ENCODE measurements at regions not wholly inside any gene's neighbourhood (a gene's known extent, or its start where the extent isn't known, plus 50 kb on each side); places are given as distances from the start of the nearest gene placed in this dataset.
"Not testable (repeated sequence)": the region's sequence is repeated elsewhere in the genome, so short reads cannot be mapped to it uniquely, and the experiment has no call there.

DNA sequence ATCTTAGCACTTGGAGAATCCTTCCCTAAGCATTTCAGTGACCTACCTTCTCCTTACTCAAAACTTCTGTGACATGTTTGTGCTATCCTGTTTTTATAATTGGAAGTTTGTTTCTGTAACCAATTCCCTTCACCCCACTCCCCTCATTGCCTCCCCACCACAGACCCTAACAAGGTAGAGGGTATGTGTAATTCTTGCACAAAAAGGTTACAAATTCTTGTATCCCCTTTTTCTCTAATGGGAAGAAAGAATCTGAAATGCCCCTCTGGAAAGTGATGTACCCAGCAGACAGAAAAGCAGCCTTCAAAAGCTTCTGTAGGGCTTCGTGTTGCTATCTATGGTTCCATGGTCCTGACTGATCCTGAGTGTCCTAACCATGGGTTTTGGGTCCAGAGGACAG is 111.7 kb upstream of the TMEM170B start:
- POLR2A ChIA-PET, result interaction anchor here (1.4 kb wide), 1 partner anchor 12 kb away, joined by 4 read pairs; no protein-coding TSS in a partner anchor
- Mint-ChIP-seq H3K27ac (peak overlapping the region; percentile 53), H3K27me3 (ENCODE audit: low read depth) (no peaks in the 10 kb centered on the region), H3K4me1 (ENCODE audit: low read depth) (peaks cover 18% of the 10 kb centered on the region), H3K9me3 (ENCODE audit: insufficient read depth) (no peaks in the 10 kb centered on the region), H3K4me3 (no peak overlapping the region), H3K36me3 (ENCODE audit: low read depth) (no peaks in the 10 kb centered on the region)
- CTCF ChIA-PET, result no interaction called here
- ATAC-seq, result no peak
- DNase-seq, result no peak

DNA sequence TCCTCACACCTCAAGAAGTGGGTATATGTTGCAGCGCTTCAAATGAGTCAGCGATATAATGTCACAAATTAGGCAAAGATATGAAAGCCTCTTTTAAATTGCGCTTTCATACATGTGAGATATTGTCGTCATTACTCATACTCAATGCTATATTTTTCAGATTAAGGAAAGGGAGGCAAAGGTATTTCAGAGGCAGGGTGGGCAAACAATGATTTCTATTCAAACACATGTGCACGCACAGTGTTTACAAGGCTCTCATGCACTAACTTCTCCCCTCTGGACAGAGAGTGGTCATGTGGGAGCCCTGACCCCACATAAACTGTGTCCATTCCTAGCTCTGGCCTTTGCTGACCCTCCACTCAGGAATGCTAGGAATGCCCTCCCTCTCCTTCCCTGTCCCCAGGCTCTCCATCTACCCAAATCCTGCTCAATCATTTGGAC is 112.1 kb upstream of the TMEM170B start:
- no peaks in the 10 kb centered on the region for H3K9me3 Mint-ChIP-seq (ENCODE audit: insufficient read depth)
- ATAC-seq (no peak), DNase-seq (no peak)
- CTCF ChIA-PET, result no interaction called here
- no peak overlapping the region for H3K4me3 Mint-ChIP-seq
- H3K4me1 Mint-ChIP-seq (ENCODE audit: low read depth), result peaks cover 18% of the 10 kb centered on the region
- H3K27me3 Mint-ChIP-seq (ENCODE audit: low read depth), result no peaks in the 10 kb centered on the region
- H3K27ac Mint-ChIP-seq, result no peak overlapping the region
- POLR2A ChIA-PET, result interaction anchor here (1.4 kb wide), 1 partner anchor 11 kb away, joined by 4 read pairs; no protein-coding TSS in a partner anchor
- no peaks in the 10 kb centered on the region for H3K36me3 Mint-ChIP-seq (ENCODE audit: low read depth)

DNA sequence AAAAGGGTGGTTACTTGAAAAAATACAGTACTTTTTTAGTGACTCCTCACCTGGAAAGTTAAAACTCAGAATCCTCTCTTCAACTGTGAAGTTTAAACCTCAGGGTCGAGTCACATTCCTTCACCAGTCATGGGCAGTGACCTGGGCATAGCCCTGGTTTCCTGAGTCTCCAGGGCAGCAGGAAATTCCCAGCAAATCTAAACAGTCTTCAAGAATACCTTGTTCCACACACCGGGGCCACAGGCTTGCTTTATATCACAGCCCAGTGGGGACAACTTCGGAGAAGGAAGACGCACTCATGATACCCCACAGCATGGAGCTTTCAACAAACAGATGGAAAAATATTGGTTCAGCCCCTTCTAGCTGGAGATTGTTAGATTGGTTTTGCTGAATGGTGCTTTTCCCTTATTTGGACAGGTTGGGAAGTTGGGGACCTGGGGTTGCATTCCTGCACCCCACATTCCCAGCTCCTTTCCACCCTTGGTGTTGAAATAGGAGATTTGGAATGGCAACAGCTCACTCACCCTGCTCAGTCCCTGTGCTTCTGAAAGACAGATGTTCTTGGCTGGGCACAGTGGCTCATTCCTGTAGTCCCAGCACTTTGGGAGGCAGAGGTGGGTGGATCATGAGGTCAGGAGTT is 113.0 kb upstream of the TMEM170B start:
- no peaks in the 10 kb centered on the region for H3K36me3 Mint-ChIP-seq (ENCODE audit: low read depth)
- ATAC-seq (no peak), DNase-seq (no peak)
- H3K4me1 Mint-ChIP-seq (ENCODE audit: low read depth), result peaks cover 15% of the 10 kb centered on the region
- H3K4me3 Mint-ChIP-seq, result no peak overlapping the region
- POLR2A ChIA-PET, result no interaction called here
- H3K27me3 Mint-ChIP-seq (ENCODE audit: low read depth), result no peaks in the 10 kb centered on the region
- H3K9me3 Mint-ChIP-seq (ENCODE audit: insufficient read depth), result no peaks in the 10 kb centered on the region
- CTCF ChIA-PET, result interaction anchor here (1.2 to 1.4 kb wide), 3 partner anchors 8 to 12 kb away, joined by 3 to 4 read pairs (median 4); no protein-coding TSS in a partner anchor
- no peak overlapping the region for H3K27ac Mint-ChIP-seq

DNA sequence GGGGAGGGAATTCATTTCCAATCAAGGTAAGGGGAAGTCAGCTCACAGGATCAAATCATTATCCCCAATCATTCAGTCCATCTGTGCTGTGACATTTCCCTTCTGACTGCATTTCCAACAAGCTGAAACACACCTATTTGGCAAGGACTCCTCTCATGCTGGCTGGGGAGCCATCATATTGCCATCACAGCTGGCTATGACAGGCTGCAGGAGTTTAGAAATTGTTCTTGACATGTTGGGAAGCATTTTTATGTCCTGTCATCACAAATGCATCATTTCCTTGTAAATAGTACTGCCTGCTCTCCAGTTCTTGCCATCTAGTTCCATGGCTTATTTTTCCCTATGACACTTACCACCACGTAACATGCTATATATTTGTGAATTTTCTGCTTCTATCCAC is 113.9 kb upstream of the TMEM170B start:
- Mint-ChIP-seq H3K27ac (no peak overlapping the region), H3K4me1 (ENCODE audit: low read depth) (peaks cover 7% of the 10 kb centered on the region), H3K27me3 (ENCODE audit: low read depth) (no peaks in the 10 kb centered on the region), H3K9me3 (ENCODE audit: insufficient read depth) (no peaks in the 10 kb centered on the region), H3K36me3 (ENCODE audit: low read depth) (no peaks in the 10 kb centered on the region), H3K4me3 (no peak overlapping the region)
- ChIA-PET POLR2A (interaction anchor here (0.6 kb wide), 1 partner anchor 75 kb away, joined by 3 read pairs; no protein-coding TSS in a partner anchor), CTCF (interaction anchor here (1.2 to 1.4 kb wide), 3 partner anchors 9 to 11 kb away, joined by 3 to 4 read pairs (median 4); no protein-coding TSS in a partner anchor)
- DNase-seq, result no peak
- no peak for ATAC-seq

DNA sequence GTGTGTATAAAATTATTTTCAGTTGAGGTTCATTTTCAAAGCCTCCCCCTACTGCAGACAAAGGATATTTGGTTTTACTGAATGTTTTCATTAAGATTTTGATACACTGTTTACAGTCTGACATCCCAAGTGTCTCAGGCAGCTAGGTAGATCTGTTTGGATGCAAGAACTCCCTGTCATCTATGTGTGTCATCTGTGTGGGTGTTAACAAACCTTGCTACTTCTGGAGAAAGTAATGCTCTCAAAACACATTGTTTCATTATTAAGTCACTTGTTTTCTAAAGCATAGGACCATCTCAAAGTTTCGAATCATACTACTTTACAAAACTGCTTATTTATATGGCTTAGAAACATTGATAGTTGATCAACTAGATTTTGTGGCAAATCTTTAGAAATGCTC is 114.5 kb upstream of the TMEM170B start:
- CTCF ChIA-PET, result interaction anchor here (1.3 to 1.9 kb wide), 2 partner anchors 9 to 73 kb away, joined by 4 to 5 read pairs; no protein-coding TSS in a partner anchor

DNA sequence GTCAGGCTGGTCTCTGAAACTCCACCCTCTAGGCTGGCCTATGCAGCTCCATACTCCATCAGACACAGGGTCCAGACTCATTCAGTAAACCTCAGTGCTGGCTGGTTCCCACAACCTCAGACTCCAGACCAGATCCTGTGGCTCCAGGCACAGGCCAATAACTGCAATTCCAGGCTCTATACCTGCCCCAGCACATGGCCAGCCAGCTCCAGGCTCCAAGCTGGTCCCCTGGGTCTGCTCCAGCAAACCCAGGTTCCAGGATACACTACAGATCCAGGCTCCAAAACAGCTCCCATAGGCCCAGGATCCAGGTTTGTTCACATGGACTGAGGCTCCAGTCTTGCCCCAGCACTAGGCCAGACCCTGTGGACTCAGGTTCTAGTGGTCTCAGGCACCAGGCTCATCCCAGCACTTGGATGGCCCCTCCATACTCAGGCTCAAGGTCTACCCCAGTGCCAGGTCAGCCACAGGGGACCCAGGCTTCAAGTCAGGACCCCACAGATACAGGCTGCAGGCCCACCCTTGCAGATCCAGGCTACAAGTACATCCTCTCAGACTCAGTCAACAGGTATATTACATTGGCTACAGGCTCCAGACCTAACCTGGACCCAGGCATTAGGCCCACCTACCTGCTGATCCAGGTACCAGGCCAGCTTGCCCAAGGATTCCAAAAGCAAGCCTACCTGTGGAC is 117.6 kb upstream of the TMEM170B start:
- POLR2A ChIA-PET, result no interaction called here

More for the DNA sequence above, 114.5 kb upstream of the TMEM170B start:
- Mint-ChIP-seq H3K27me3 (ENCODE audit: low read depth) (no peaks in the 10 kb centered on the region), H3K4me1 (ENCODE audit: low read depth) (peaks cover 1% of the 10 kb centered on the region), H3K27ac (no peak overlapping the region), H3K9me3 (ENCODE audit: insufficient read depth) (peaks cover under 1% of the 10 kb centered on the region), H3K4me3 (no peak overlapping the region), H3K36me3 (ENCODE audit: low read depth) (no peaks in the 10 kb centered on the region)
- POLR2A ChIA-PET, result no interaction called here
- DNase-seq, result no peak
- ATAC-seq, result no peak

DNA sequence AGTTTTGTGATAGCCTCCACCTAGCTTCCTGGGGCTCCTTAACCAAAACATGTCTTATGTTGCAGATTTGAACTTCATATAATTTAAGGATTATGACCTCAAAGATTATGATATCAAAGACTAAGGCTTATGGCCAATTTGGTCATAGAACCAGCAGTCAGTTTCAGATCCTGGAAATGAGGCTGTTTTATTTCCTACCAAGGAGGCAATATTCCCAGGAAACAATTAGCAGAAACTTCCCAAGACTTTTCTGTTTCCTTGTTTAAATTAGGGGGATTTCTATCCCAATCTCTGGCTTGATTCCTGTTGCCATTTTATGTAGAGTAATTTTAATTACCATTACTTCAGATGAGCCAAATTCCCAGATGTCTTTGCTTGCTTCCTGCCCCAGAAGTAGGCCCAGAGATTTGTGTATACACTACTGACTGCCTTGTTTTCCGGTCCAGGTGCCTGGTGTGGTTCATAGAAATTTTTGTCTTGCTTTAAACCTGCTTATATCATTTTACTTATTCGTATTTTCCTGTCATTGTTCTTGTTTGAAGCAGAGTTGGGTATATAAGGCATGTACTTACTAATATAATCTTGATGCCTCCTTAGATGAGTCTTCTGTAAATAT is 119.2 kb upstream of the TMEM170B start:
- H3K27me3 Mint-ChIP-seq (ENCODE audit: low read depth), result no peaks in the 10 kb centered on the region
- H3K36me3 Mint-ChIP-seq (ENCODE audit: low read depth), result peaks cover 12% of the 10 kb centered on the region
- CTCF ChIA-PET, result interaction anchor here (2.3 kb wide), 1 partner anchor 10 kb away, joined by 6 read pairs; no protein-coding TSS in a partner anchor
- H3K4me1 Mint-ChIP-seq (ENCODE audit: low read depth), result peaks cover 22% of the 10 kb centered on the region
- H3K4me3 Mint-ChIP-seq, result no peak overlapping the region
- DNase-seq (no peak), ATAC-seq (no peak)
- no peak overlapping the region for H3K27ac Mint-ChIP-seq
- peaks cover 16% of the 10 kb centered on the region for H3K9me3 Mint-ChIP-seq (ENCODE audit: insufficient read depth)
- POLR2A ChIA-PET, result no interaction called here

More for the DNA sequence above, 117.6 kb upstream of the TMEM170B start:
- ATAC-seq, result no peak
- CTCF ChIA-PET, result interaction anchor here (2.3 kb wide), 1 partner anchor 9 kb away, joined by 6 read pairs; no protein-coding TSS in a partner anchor
- H3K4me1 Mint-ChIP-seq (ENCODE audit: low read depth), result peaks cover 10% of the 10 kb centered on the region
- no peak overlapping the region for H3K4me3 Mint-ChIP-seq
- H3K27me3 Mint-ChIP-seq (ENCODE audit: low read depth), result no peaks in the 10 kb centered on the region
- H3K27ac Mint-ChIP-seq, result no peak overlapping the region
- H3K9me3 Mint-ChIP-seq (ENCODE audit: insufficient read depth), result peaks cover 9% of the 10 kb centered on the region
- H3K36me3 Mint-ChIP-seq (ENCODE audit: low read depth), result peaks cover 8% of the 10 kb centered on the region
- no peak for DNase-seq

DNA sequence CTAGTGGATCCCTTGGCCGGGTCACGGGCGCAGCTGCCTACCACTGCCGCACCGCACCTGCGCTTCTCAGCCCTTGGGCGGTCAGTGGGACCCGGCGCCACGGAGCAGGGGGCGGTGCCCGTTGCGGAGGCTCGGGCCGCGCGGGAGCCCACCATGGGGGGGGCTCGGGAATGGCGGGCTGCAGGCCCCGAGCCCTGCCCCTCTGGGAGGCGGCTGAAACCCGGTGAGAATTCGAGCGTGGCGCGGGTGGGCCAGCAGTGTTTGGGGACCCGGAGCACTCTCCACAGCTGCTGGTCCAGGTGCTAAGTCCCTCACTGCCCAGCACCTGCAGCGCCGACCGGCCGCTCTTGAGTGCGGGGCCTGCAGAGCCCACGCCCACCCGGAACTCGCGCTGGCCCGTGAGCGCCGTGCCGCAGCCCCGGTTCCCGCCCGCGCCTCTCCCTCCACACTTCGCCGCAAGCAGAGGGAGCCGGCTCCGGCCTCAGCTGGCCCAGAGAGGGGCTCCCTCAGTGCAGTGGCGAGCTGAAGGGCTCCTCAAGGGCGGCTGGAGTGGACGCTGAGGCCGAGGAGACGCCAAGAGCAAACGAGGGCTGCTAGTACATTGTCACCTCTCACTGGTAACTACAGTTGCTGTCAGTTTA is 120.5 kb upstream of the TMEM170B start:
- DNase-seq (no peak), ATAC-seq (no peak)
- Mint-ChIP-seq H3K27ac (no peak overlapping the region), H3K4me1 (ENCODE audit: low read depth) (peaks cover 36% of the 10 kb centered on the region), H3K4me3 (no peak overlapping the region), H3K36me3 (ENCODE audit: low read depth) (peaks cover 12% of the 10 kb centered on the region), H3K9me3 (ENCODE audit: insufficient read depth) (peaks cover 16% of the 10 kb centered on the region), H3K27me3 (ENCODE audit: low read depth) (no peaks in the 10 kb centered on the region)
- POLR2A ChIA-PET, result interaction anchor here (0.8 to 0.9 kb wide), 2 partner anchors 35 to 36 kb away, joined by 3 to 4 read pairs; no protein-coding TSS in a partner anchor
- CTCF ChIA-PET, result interaction anchor here (0.6 to 2.7 kb wide), 6 partner anchors 36 to 248 kb away, joined by 3 to 6 read pairs (median 4); partner anchors contain the start of gene NEDD9

DNA sequence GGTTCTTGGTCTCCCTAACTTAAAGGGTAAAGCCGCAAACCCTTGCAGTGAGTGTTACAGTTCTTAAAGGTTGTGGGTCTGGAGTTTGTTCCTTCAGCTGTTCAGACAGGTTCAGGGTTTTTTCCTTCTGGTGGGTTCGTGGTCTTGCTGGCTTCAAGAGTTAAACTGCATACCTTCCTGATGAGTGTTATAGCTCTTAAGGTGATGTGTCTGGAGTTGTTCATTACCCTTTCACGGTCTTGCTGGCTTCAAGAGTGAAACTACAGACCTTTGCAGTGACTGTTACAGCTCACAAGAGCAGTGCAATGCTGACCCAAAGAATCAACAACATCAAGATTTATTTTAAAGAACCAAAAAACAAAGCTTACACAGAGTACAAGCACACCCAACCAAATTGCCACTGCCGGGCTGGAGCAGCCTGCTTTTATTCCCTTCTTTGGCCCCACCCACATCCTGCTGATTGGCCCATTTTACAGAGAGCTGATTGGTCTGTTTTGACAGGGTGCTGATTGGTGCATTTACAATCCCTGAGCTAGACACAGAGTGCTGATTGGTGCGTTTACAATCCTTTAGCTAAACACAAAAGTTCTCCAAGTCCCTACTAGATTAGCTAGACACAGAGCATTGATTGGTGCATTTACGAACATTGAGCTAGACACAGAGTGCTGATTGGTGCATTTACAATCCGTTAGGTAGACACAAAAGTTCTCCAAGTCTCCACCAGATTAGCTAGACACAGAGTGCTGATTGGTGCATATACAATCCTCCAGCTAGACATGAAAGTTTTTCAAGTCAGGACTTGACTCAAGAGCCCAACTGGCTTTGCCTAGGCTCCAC is 121.2 kb upstream of the TMEM170B start:
- DNase-seq; H3K27me3 Mint-ChIP-seq (ENCODE audit: low read depth); H3K27ac Mint-ChIP-seq; H3K4me3 Mint-ChIP-seq; ATAC-seq: not testable (repeated sequence)
- peaks cover 12% of the 10 kb centered on the region for H3K36me3 Mint-ChIP-seq (ENCODE audit: low read depth)
- ChIA-PET CTCF (interaction anchor here (0.6 to 2.7 kb wide), 6 partner anchors 35 to 247 kb away, joined by 3 to 6 read pairs (median 4); partner anchors contain the start of gene NEDD9), POLR2A (interaction anchor here (0.8 to 0.9 kb wide), 2 partner anchors 34 to 35 kb away, joined by 3 to 4 read pairs; no protein-coding TSS in a partner anchor)
- H3K4me1 Mint-ChIP-seq (ENCODE audit: low read depth), result peaks cover 42% of the 10 kb centered on the region
- H3K9me3 Mint-ChIP-seq (ENCODE audit: insufficient read depth), result peaks cover 16% of the 10 kb centered on the region

DNA sequence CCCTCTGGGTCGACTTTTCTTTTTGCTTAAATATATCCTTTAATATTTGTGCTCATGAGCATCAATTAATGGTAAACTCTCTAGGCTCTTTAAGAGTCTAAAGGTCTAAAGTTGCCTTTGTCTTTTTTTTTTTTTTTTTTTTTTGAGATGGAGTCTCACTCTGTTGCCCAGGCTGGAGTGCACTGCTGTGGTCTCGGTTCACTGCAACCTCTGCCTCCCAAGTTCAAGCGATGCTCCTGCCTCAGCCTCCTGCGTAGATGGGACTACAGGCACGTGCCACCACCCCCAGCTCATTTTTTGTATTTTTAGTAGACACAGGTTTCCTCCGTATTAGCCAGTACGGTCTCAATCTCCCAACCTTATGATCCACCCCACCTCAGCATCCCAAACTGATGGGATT is 122.0 kb upstream of the TMEM170B start:
- ChIA-PET POLR2A (interaction anchor here (1.4 kb wide), 1 partner anchor 33 kb away, joined by 3 read pairs; no protein-coding TSS in a partner anchor), CTCF (interaction anchor here (0.7 to 2.7 kb wide), 7 partner anchors 14 to 243 kb away, joined by 3 to 6 read pairs (median 4); no protein-coding TSS in a partner anchor)
- H3K27me3 Mint-ChIP-seq (ENCODE audit: low read depth), result no peaks in the 10 kb centered on the region
- H3K36me3 Mint-ChIP-seq (ENCODE audit: low read depth), result peaks cover 12% of the 10 kb centered on the region
- H3K27ac Mint-ChIP-seq, result no peak overlapping the region
- no peak for ATAC-seq
- H3K4me3 Mint-ChIP-seq, result no peak overlapping the region
- H3K9me3 Mint-ChIP-seq (ENCODE audit: insufficient read depth), result peaks cover 16% of the 10 kb centered on the region
- DNase-seq, result no peak
- H3K4me1 Mint-ChIP-seq (ENCODE audit: low read depth), result peaks cover 47% of the 10 kb centered on the region
